Liver (tissue), 3 donors: ENCODE measurements at regions not wholly inside any gene's neighbourhood (a gene's known extent, or its start where the extent isn't known, plus 50 kb on each side); places are given as distances from the start of the nearest gene placed in this dataset.

ENCODE experiments used
- EGR1 ChIP-seq, 2 donors: IDR thresholded peaks; 2 replicates each; pipeline ENCODE4 v1.6.1; 2016 to 2018; ENCODE audit warnings: antibody characterized with exemption in 2 of 2, low read depth in 2 of 2
- GABPA ChIP-seq, 2 donors: IDR thresholded peaks in 1 of 2; conservative IDR thresholded peaks in 1 of 2; 2 replicates each; pipeline ENCODE4 v1.6.1; 2016; ENCODE audit warnings: antibody characterized with exemption in 2 of 2, mild to moderate bottlenecking in 1 of 2, moderate library complexity in 1 of 2
- HNF4A ChIP-seq, 2 donors: conservative IDR thresholded peaks; 2 replicates each; pipeline ENCODE4 v1.6.1; 2016; ENCODE audit warnings: antibody characterized with exemption in 2 of 2, mild to moderate bottlenecking in 2 of 2
- JUND ChIP-seq, 2 donors: IDR thresholded peaks; 2 replicates each; pipeline ENCODE4 v1.6.1; 2016; ENCODE audit warnings: antibody characterized with exemption in 2 of 2
- NR2F2 ChIP-seq: IDR thresholded peaks from 2 replicates; pipeline ENCODE4 v1.6.1; 2016; ENCODE audit warnings: antibody characterized with exemption
- RAD21 ChIP-seq, 2 donors: IDR thresholded peaks; 2 replicates each; pipeline ENCODE4 v1.6.1; 2016; ENCODE audit warnings: antibody characterized with exemption in 2 of 2, mild to moderate bottlenecking in 2 of 2
- RXRA ChIP-seq, 2 donors: IDR thresholded peaks; 2 replicates each; pipeline ENCODE4 v1.6.1; 2017 to 2018; ENCODE audit warnings: antibody characterized with exemption in 2 of 2, mild to moderate bottlenecking in 1 of 2
- SP1 ChIP-seq: IDR thresholded peaks from 2 replicates; pipeline ENCODE4 v1.6.1; 2018; ENCODE audit warnings: antibody characterized with exemption, mild to moderate bottlenecking
- TAF1 ChIP-seq: conservative IDR thresholded peaks from 2 replicates; pipeline ENCODE4 v1.6.1; 2016; ENCODE audit warnings: antibody characterized with exemption, mild to moderate bottlenecking
- YY1 ChIP-seq: IDR thresholded peaks from 2 replicates; pipeline ENCODE4 v1.6.1; 2016; ENCODE audit warnings: antibody characterized with exemption, mild to moderate bottlenecking
- TF ChIP-seq, protein P1 (sequence below): fragments of 150-350 bp; IDR thresholded peaks from 2 replicates; pipeline ENCODE4 v1.5.1; 2017; ENCODE audit warnings: improper control_type of control experiment, low read depth, low read length; ENCODE audit not compliant: missing input control
- TF ChIP-seq, protein P2 (sequence below): IDR thresholded peaks from 2 replicates; pipeline ENCODE4 v1.6.1; 2016; ENCODE audit warnings: antibody characterized with exemption
- TF ChIP-seq, protein P3 (sequence below): IDR thresholded peaks from 2 replicates; pipeline ENCODE4 v1.6.1; 2016; ENCODE audit warnings: antibody characterized with exemption
- donor health status: healthy.
- donor health status: healthy.

DNA sequence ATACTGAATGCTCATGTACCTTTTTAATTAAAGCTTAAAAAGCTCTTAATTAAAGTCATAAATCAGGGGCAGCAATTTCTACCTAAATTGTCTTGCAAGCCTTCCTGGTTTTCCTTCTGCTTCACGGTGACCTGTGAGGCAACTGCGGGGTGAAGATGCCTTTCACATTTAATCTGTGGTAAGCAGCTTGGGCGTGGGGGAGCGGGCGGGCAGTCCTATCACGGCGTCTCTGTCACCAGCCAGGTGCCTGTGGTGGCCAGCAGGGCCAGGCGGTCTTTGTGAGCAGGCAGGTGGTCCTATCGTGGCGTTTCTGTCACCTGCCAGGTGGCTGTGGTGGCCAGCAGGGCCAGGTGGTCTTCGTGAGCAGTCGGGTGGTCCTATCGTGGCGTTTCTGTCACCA is 269.2 kb upstream of the PPP2R2D start:
- TF ChIP-seq, protein P1, sequence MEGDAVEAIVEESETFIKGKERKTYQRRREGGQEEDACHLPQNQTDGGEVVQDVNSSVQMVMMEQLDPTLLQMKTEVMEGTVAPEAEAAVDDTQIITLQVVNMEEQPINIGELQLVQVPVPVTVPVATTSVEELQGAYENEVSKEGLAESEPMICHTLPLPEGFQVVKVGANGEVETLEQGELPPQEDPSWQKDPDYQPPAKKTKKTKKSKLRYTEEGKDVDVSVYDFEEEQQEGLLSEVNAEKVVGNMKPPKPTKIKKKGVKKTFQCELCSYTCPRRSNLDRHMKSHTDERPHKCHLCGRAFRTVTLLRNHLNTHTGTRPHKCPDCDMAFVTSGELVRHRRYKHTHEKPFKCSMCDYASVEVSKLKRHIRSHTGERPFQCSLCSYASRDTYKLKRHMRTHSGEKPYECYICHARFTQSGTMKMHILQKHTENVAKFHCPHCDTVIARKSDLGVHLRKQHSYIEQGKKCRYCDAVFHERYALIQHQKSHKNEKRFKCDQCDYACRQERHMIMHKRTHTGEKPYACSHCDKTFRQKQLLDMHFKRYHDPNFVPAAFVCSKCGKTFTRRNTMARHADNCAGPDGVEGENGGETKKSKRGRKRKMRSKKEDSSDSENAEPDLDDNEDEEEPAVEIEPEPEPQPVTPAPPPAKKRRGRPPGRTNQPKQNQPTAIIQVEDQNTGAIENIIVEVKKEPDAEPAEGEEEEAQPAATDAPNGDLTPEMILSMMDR = no peak
- TF ChIP-seq TAF1 (no peak), JUND (IDR thresholded peaks at IDR 0.05) (no peak), RXRA (IDR thresholded peaks at IDR 0.05) (no peak), RAD21 (IDR thresholded peaks at IDR 0.05) (no peak), YY1 (no peak), NR2F2 (no peak), GABPA (IDR thresholded peaks at IDR 0.05 in 1 of 2, conservative IDR thresholded peaks at IDR 0.05 in 1 of 2) (no peak), EGR1 (IDR thresholded peaks at IDR 0.05; ENCODE audit: low read depth in 2 of 2) (no peak), SP1 (no peak), HNF4A (conservative IDR thresholded peaks at IDR 0.05) (no peak)
- TF ChIP-seq, protein P2, sequence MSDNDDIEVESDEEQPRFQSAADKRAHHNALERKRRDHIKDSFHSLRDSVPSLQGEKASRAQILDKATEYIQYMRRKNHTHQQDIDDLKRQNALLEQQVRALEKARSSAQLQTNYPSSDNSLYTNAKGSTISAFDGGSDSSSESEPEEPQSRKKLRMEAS = no peak
- TF ChIP-seq, protein P3, sequence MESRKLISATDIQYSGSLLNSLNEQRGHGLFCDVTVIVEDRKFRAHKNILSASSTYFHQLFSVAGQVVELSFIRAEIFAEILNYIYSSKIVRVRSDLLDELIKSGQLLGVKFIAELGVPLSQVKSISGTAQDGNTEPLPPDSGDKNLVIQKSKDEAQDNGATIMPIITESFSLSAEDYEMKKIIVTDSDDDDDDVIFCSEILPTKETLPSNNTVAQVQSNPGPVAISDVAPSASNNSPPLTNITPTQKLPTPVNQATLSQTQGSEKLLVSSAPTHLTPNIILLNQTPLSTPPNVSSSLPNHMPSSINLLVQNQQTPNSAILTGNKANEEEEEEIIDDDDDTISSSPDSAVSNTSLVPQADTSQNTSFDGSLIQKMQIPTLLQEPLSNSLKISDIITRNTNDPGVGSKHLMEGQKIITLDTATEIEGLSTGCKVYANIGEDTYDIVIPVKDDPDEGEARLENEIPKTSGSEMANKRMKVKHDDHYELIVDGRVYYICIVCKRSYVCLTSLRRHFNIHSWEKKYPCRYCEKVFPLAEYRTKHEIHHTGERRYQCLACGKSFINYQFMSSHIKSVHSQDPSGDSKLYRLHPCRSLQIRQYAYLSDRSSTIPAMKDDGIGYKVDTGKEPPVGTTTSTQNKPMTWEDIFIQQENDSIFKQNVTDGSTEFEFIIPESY = no peak
